Ureter (tissue), 1 donor: ENCODE measurements at regions not wholly inside any gene's neighbourhood (a gene's known extent, or its start where the extent isn't known, plus 50 kb on each side); places are given as distances from the start of the nearest gene placed in this dataset.
A peak's percentile ranks its signal among the peaks of the same experiment; 100 is the strongest.

ENCODE experiments used
- DNase-seq: peaks from one replicate; pipeline ENCODE4 v3.0.0-alpha.2; 2020; ENCODE audit warnings: low spot score
- donor health status: DM: yes; HTN: yes; CAD: no.

DNA sequence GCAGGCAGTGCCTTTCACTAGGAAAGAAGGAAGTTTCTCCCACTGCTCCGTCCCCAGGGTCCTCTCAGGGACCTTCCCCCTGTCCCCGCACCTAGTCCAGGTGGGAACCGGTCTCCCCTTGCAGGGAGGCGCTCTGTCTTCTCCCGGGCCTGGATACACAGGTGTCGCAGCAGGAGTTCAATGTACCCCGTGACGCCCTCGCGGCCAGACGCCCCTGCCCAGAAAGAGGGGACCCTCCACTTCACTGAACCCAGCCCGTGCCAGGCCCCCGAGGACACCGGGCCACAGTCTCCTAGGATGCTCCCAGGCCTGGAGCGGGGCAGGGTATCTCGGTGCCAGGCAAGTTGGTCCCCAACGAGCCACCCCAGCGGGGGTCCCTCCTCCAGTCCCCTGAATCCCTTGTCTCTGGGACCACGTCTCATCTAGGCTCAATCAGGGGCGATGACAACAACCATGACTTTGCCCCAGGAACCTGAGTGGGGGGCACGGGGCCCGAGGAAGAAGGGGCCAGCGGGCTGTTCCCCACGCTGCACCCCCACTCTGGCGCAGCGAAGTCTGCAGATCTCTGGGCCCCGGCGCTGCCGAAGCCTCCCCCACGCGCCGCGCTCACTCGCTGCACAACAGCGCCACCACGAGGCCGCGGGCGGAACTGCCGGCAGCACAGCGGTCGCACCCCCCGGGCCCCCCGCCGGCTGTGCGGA is 103.0 kb downstream of the EDN3 start:
- DNase-seq = peak; percentile 53

DNA sequence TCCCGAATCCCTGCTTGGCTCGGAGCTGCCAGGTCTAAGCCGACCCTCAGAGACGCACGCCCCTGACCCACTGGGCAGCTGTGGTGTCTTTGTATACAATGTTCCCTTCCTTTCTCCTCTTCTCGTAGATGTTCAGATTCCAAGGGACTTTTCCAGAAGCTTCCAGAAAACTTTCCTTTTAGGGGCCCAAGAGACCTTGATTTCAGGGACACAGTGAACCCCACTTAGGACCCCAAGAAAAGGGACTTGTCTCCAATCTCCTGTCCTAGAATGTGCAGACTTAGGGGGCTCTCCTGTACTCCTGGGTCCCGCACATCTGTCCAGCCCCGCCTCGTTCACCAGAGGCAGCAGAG is 103.5 kb downstream of the EDN3 start:
- DNase-seq = no peak

DNA sequence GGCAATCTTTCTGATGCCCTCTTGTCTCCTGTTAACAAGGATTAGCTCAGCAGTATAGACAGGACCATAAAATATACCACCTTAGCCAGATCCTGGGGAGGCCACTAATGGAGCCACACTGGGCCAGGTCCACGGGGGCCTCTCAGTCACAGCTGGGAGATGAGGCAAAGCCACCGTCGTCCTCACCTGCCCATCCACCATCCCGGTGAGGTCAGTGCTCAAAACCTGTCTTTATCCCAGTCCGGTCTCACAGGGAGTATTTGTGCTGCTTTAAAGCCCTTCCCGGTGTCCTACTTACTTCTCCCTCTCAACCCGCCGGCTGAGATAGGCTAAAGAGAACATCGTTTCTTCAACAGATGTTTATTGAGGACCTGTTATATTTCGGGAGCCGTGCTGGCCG is 104.3 kb downstream of the EDN3 start:
- no peak for DNase-seq

DNA sequence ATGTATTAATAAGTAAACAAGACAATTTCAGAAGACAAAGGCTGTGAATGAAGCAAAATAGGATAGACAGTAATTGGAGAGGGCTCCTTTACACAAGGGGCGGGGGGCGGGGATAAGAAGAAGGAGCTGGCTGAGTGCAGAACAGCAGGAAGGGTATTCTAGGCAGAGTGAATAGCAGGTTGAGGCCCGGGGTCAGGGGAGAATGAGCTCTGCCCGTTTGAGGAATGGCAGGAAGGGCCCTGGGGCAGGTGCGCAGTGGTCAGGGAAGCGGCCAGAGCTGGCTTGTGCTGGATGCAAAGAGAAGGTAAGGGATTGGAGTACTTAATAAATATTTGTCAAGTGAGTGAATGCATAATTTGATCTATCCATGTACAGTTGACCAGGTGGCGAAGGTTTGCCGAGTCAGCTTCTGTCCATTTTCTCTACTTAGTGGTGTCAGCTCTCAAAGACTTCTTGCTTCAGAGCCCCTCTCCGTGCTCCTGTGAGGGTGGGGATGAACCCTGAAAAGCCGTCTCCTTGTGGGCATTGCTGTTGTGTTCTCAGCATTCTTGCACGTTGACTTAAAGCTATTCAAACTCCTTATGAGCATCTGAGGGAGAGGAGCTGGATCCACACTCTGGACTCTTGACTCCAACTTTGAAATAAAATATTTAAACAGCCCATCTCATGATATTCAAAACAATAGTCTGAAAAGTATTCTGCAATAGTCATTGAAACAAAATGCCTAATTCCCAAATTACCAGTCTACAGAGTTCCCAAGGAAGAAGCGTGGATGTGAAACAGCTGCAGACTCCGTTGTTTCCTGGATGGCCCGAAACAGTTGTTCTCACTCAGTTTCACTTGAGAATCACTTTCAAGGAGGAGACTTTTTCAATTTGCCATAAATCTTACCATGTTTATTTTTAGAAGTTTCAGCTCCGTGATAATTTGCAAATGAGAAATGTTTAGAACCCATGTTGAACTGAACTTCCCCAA is 105.1 kb downstream of the EDN3 start:
- DNase-seq = no peak

DNA sequence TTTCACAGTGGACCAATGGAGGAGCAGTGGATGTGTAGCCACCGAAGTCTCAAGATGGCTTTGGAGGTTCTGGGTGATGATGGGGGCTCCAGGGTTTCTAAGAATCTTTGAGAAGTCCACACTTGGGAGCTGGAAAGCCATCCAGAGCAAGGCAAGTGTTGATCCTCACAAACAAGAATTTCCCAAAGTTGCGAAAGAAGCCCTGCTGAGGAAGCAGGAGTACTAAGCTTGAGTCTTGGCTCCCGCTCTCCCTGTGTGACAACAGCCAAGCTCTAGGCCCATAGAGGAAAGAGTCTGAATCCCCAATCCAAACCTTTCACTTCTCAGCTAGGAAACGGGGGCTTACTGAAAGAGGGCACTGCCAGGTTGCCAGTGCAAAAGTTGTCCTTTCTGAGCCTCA is 106.0 kb downstream of the EDN3 start:
- DNase-seq = no peak

DNA sequence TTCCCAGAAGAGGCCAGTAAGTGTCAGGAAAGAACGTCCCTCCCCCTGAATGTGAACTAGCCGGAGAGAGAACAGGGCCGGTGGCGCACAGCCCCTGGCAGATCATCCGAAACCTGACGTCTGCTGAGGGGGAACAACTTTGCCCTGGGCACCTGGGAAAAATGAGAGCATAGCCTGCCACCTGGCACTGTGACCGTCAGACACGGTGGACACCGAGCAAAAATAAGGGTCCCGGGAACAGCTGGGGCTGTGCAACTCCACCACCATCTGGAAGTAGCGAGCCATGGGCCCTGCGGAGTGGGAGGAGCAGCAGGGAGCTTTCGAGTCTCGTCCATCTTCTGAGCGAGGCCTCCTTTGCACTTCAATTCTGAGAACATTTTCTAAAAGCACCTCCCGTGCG is 110.8 kb downstream of the EDN3 start:
- no peak for DNase-seq

DNA sequence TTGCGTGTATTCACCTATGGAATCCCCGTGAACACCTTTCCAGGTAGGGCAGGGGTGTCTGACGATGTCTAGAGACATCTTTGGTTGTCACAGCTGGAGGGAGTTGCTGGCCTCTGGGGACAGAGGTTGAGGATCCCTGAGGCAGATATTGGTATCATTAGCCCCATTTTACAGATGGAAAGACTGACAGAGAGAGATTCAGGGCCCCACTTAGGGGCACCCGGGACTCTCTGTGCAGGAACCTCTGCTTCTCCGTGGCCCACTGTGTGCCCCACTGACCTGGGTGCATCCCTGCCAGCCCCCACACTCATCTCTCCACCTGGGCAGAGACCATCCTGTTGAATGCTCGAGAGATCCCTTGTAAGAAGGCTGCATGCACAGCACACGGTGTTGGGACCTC is 111.2 kb downstream of the EDN3 start:
- DNase-seq = no peak

DNA sequence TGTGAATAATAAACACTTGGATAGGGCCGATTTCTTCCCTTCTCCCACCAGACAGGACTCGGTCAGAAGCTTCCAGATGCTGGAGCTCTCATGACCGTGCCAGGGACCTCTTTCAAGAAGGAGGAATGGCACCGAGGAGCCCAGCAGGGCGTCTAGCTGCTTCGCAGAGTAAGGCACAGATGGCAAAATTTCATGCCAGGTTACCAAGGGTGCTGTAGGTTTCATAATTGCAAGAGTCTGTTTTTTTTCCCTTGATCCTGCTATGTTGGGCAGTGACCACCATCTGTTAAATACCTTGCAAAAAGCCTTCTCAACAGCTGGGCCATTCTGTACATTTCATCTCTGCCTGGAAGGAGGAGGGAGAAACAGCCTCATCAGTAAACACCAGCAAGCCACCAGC is 111.8 kb downstream of the EDN3 start:
- DNase-seq = no peak

DNA sequence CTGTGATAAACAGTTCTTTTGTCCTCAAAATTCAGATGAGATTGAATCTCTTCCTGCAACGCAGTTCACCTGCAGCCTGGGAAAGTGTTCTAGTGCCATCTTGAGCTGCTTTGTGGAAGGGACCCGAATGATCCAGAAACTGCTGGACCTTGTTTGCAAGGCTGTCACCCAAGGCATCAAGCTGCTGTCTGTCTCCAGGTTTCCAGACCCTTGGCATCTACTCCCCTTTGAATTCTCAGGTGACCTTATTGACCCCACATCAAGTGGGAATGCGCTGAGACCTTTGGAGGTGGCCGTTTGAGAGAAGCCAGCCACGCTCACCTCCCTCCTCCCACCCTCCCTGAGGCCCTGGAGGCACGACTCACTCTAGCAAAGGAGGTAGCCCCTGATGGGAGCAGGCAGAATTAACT is 112.5 kb downstream of the EDN3 start:
- DNase-seq = no peak

DNA sequence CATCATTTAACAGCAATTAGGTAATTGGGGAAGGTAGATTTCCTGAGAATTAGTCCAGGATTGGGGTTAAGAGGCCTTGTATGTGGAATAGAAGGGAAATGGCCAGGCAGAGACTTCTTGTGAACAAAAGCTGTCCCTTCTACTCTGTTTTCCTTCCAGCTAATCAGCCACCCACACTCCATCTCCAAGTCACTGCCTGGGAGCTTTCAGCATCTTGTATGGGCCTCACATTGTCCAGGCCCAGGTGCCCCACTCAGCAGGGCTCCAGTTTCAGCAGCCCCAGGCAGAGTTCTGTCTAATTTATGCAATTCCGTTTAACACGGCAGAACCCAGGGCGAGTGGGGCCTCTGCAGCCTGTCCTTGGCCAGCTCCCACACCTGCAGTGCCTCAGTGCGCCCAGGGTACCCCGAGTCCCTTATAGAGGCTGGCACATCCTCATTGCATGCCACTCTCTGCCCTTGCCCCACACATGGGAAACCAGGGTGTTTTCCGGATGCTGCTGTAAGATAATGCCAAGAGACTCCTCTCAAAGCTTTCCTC is 113.0 kb downstream of the EDN3 start:
- no peak for DNase-seq

DNA sequence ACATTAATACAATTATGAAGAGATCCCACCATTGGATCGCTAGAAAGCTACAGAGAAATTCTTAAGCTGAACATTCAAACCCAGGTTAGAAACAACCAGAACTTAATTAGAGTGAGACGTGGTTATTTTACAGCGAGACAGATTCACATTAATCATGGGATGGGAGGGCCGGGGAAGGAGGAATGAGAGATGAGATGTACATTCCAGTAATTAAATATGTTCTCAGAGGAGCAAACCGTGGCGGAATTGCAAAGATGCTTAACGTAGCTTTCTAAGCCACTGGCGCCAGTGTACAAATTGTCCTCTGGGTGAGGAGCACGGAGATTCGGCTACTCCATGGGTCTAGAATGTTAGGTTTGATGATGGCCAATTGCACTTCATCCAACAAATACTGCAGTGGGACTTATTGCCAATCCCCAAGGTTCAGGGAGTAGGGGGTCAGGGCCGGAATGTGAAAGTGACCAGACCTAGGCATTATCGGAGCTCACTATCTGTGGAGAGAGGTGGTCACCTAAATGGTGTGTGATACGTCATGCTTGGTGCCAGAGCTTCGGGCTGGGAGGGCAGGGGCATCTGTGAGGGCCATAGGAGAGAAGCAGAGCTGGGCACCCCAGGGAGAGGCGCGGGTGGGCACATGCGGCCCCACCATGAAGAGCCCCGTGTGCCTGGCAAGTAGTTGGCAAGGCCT is 114.7 kb downstream of the EDN3 start:
- no peak for DNase-seq

DNA sequence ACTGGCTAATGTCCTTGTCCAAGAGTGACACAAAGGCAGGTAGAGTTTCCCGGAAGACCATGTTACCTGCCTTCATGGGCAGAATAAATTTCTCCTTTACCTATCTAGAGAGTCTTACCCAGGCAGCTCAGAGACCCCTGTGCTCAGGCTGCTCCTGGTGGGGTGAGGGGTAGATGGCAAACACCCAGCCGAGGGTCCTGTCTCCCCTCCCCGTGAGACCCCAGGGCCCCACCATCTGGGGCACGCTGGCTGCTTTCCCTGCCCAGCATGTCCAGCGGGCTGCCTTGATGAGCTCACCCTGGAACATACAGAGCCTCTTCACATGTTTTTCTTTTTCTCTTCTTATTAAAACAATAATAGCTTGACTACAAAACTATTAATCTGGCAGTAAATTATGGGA is 116.5 kb downstream of the EDN3 start:
- DNase-seq = no peak

DNA sequence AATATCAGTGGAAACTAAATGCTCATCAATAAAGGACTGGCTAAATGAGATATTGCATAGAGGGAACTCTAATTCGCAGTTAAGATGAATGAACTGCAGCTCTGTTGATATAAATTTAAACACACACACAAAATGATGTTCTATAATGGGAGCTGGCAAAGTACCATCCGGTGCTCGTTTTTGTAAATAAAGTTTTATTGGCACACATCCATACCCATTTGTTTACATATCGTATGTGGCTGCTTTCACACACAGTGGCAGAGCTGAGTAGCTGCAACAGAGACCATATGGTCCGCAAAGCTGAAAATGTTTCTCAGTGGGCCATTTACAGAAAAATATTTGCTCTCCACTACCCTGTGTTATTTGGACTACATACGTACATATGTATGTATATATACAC is 120.7 kb downstream of the EDN3 start:
- no peak for DNase-seq

DNA sequence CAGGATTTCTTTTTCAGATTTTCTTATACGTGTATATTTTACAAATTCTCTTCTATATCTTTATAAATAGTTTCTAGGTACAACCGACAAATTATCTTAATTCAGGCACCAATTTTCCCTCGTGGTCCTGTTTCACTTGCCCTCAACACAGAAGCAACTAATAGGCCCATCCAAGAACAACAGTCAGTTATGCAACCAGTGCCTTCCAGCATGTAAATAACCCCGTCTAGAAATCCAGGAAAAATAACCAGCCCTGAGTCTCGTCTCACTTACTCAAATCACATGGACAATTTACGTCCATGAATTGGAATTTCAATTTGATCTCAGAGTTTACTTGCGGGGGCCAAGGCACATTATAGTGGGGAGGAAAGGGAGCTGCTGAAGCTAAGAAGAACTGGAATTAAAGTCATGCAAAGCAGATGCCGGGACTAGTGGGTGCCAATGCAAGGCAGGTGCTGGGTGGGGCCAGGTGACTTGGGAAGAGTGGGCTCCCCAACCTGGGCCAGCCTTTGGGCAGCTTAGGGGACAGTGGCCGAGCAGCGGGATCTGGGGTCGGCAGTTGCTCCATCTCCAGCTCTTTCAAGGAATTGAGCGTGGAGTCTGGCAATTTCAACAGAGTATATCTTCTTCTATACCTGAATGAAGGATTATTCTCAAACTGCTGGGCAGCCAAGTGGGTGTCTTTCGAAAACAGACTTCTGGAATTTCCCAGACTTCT is 121.7 kb downstream of the EDN3 start:
- DNase-seq = no peak

DNA sequence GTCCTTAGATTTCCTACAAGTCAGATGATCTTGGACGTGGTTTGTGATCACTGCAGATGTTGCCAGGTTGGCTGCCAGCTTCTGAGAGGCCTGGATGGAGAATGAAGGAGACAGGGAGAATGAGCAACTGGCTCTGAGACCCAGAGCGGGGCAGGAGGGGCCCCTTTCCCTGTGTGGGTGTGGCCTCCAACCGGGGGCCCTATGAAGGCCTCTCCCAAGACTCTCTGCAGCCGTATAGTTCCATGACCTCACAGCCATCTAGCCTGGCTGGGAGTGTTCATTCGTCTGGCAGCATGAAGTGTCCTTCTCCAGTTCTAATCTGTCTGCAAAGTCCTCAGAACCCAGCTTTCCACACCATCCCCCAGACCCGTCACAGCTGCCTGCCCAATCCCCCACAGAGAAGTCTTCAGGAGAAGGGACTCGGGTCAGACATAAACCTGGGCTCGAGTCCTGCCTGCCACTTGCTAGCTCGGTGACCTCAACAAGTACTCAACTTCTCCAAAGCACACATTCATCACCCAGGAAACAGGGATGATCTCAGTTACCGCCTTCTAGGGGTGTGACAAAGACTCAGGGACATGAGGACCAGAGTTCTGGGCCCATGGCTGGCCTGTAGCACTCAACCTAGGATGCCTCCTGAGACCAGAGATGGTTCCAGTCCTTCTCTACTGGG is 122.6 kb downstream of the EDN3 start:
- no peak for DNase-seq

DNA sequence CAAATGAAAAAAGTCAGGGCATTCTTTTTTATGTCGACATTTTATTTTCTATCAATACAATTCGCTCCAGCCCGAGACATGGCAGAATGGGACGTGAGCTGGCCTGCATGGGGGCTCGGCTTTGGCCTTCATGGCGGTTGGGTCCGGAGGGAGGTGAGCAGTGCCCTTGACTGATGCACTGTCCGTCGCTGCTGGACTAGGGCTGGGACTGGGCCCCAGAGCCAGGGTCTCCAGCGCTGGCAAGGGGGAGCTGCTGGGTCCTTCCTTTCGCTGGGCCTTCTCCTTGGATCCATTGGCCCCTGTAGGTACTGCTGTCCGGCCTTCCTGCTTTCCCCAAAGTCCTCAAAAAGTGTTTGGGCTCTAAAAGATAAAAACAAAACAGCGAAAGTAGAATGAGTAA is 124.6 kb downstream of the EDN3 start:
- no peak for DNase-seq

DNA sequence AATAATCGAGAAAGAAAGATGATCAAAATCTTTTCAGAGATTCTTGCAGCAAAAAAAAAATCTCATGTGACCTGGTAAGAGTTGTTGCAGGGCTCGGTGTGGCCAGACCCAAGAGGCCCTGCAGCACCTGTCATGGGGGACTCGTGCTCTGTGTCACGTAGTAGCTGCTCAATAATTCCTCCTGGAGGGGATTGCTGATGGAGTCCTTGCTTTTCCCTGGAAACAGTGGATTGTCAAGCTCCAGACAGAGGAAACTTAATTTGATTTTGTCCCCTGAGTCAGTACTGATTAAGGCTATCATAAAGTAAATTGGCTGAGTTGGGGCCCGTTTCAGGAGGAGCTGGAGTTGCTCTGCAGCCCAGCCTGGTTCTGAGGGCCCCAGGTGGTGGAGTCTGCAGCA is 125.2 kb downstream of the EDN3 start:
- DNase-seq = no peak

DNA sequence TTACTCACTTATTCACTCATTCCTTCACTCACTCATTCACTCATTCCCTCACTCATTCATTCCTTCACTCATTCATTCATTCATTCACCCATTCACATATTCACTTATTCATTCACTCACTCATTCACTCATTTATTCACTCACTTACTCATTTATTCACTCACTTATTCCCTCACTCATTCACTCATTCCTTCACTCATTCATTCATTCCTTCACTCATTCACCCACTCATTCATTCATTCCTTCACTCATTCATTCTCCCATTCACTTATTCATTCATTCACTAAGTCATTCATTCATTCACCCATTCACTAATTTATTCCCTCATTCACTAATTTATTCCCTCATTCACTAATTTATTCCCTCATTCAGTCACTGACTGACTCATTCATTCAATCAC is 127.6 kb downstream of the EDN3 start:
- no peak for DNase-seq

DNA sequence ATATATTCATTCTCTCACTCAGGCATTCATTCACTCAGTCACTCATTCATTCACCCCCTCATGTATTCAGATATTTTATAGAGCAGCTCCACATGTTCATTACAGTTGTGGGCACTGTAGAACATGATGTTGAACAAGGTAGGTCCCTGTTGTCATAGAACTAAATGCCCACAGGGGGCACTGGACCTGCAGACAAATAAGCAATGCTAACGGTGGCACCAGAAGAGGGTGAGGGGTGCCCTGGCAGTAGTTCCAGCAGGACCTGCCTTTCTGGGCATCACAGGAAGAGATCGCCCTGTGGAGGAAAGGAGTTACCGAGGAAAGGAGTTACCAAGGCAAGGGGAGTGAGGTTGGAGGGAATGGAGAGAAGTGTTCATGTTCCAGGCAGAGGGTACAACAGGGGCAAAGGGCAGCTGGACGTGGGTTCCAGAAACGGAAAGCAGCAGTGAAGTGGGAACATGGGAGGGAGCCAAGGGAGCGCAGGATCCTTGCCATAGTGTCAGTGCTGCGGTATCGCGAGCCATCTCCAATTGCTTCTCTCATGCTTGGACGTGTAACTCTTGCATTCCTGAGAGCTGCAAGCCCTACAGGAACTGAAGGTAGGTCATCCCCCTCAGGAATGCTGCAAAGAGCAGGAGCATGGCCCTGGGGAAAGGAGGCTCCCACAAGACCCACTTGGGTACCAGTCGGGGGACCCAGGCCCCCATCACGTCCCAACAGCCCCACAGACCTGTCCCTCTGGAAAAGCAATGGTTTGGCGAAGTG is 128.2 kb downstream of the EDN3 start:
- DNase-seq = no peak

DNA sequence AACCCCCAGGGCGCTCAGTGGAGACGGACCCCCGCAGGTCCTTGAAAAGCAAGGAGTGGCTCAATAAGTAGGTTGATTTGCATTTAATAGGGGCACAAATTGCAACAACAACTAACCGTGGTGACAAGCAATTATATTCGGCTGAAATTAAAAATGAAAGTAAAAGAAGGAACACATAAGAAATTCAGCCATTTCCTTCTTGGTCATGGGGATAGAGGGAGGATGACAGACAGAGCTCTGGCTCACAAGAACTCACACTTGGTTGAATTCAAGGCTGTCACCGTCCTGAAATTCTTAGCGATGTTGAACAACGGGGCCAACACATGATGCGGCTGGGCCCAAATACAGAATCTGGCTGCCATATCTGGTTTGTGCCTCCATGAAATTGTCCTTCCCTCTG is 129.0 kb downstream of the EDN3 start:
- DNase-seq = no peak
